MM.1S (cell line): ENCODE measurements at regions not wholly inside any gene's neighbourhood (a gene's known extent, or its start where the extent isn't known, plus 50 kb on each side); places are given as distances from the start of the nearest gene placed in this dataset.

Source experiments
- DNase-seq: peaks from one replicate; pipeline ENCODE4 v3.0.0-alpha.2; 2015
- H2AFZ ChIP-seq: fragments of 300-600 bp; sonication (generic); 2 replicates; pipeline ENCODE4 v1.6.0; 2016; ENCODE audit warnings: antibody characterized with exemption, low read length
- H3F3A ChIP-seq: fragments of 300-600 bp; sonication (generic); 2 replicates; pipeline ENCODE4 v1.6.1; 2016; ENCODE audit warnings: mild to moderate bottlenecking, antibody characterized with exemption, low read length, moderate library complexity, mixed read lengths; ENCODE audit not compliant: insufficient read depth
- H3K27ac ChIP-seq: fragments of 300-600 bp; sonication (generic); 2 replicates; pipeline ENCODE4 v1.5.1; 2016; ENCODE audit warnings: mild to moderate bottlenecking, low read length
- H3K27me3 ChIP-seq: fragments of 300-600 bp; sonication (generic); replicated peaks from 2 replicates; pipeline ENCODE4 v1.6.0; 2016; ENCODE audit warnings: low read length; ENCODE audit not compliant: insufficient read depth
- H3K36me3 ChIP-seq: fragments of 300-600 bp; sonication (generic); replicated peaks from 2 replicates; pipeline ENCODE4 v1.6.1; 2016; ENCODE audit warnings: mild to moderate bottlenecking, low read length, mixed read lengths; ENCODE audit not compliant: insufficient read depth
- H3K4me1 ChIP-seq: fragments of 300-600 bp; sonication (generic); 2 replicates; pipeline ENCODE4 v1.6.1; 2016; ENCODE audit warnings: low read length, mixed read lengths
- H3K4me2 ChIP-seq: fragments of 300-600 bp; sonication (generic); 2 replicates; pipeline ENCODE4 v1.6.0; 2016; ENCODE audit warnings: low read depth, low read length
- H3K4me3 ChIP-seq: fragments of 300-600 bp; sonication (generic); 2 replicates; pipeline ENCODE4 v1.5.1; 2016; ENCODE audit warnings: low read length, mixed read lengths
- H3K79me2 ChIP-seq: fragments of 300-600 bp; sonication (generic); 2 replicates; pipeline ENCODE4 v1.6.1; 2016; ENCODE audit warnings: mixed run types, low read length, mixed read lengths
- H3K9ac ChIP-seq: fragments of 300-600 bp; sonication (generic); 2 replicates; pipeline ENCODE4 v1.6.1; 2016; ENCODE audit warnings: low read length, mixed read lengths
- H3K9me2 ChIP-seq: fragments of 300-600 bp; sonication (generic); replicated peaks from 2 replicates; pipeline ENCODE4 v1.6.1; 2016; ENCODE audit warnings: mild to moderate bottlenecking, low read length, mixed read lengths; ENCODE audit not compliant: insufficient read depth
- H3K9me3 ChIP-seq: fragments of 300-600 bp; sonication (generic); replicated peaks from 2 replicates; pipeline ENCODE4 v1.6.1; 2016; ENCODE audit warnings: mild to moderate bottlenecking, low read length, mixed read lengths; ENCODE audit not compliant: insufficient read depth
- H4K20me1 ChIP-seq: fragments of 300-600 bp; sonication (generic); 2 replicates; pipeline ENCODE4 v1.6.1; 2016; ENCODE audit warnings: mild to moderate bottlenecking, low read length, moderate library complexity, mixed read lengths; ENCODE audit not compliant: insufficient read depth
- EZH2 ChIP-seq: fragments of 300-600 bp; sonication (generic); optimal IDR thresholded peaks from 2 replicates; pipeline ENCODE3; 2017; ENCODE audit warnings: low read depth, mild to moderate bottlenecking, antibody characterized with exemption, low read length, mixed read lengths
- EZH2phosphoT487 ChIP-seq: fragments of 300-600 bp; sonication (generic); IDR thresholded peaks from 2 replicates; pipeline ENCODE4 v1.6.1; 2018; ENCODE audit warnings: antibody characterized with exemption, low read length
- TF ChIP-seq, protein P1 (sequence below): fragments of 300-600 bp; sonication (generic); IDR thresholded peaks from 2 replicates; pipeline ENCODE4 v1.5.1; 2016; ENCODE audit warnings: antibody characterized with exemption, low read length, mixed read lengths

DNA sequence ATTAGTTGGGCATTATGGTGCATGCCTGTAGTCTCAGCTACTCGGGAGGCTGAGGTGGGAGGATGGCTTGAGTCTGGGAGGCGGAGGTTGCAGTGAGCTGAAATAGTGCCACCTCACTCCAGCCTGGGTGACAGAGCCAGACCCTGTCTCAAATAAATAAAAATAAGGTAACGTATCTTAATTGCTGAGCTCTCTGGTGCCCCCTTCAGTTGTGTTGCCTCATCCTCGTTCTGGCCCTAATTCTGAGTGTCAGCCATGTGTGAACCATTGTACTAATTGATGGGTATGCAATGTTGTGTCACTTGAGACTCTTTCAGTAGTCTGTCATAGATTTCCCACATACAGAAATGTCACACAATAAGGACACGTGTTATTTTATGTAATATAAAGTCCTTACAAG, 363.1 kb upstream of the RBFOX1 start:
- H4K20me1 ChIP-seq: no peaks in the 10 kb centered on the region
- no peak overlapping the region for H3K4me3 ChIP-seq
- H3F3A ChIP-seq: no peaks in the 10 kb centered on the region
- no peak overlapping the region for H3K4me2 ChIP-seq
- H3K9ac ChIP-seq: no peak overlapping the region
- no peaks in the 10 kb centered on the region for H3K9me2 ChIP-seq
- no peak overlapping the region for H3K27ac ChIP-seq
- no peak for DNase-seq
- no peak overlapping the region for H2AFZ ChIP-seq
- H3K36me3 ChIP-seq: no peaks in the 10 kb centered on the region
- TF ChIP-seq EZH2 (no peak), EZH2phosphoT487 (no peak)
- TF ChIP-seq, protein P1, sequence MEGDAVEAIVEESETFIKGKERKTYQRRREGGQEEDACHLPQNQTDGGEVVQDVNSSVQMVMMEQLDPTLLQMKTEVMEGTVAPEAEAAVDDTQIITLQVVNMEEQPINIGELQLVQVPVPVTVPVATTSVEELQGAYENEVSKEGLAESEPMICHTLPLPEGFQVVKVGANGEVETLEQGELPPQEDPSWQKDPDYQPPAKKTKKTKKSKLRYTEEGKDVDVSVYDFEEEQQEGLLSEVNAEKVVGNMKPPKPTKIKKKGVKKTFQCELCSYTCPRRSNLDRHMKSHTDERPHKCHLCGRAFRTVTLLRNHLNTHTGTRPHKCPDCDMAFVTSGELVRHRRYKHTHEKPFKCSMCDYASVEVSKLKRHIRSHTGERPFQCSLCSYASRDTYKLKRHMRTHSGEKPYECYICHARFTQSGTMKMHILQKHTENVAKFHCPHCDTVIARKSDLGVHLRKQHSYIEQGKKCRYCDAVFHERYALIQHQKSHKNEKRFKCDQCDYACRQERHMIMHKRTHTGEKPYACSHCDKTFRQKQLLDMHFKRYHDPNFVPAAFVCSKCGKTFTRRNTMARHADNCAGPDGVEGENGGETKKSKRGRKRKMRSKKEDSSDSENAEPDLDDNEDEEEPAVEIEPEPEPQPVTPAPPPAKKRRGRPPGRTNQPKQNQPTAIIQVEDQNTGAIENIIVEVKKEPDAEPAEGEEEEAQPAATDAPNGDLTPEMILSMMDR: no peak
- H3K9me3 ChIP-seq: no peaks in the 10 kb centered on the region
- no peaks in the 10 kb centered on the region for H3K27me3 ChIP-seq
- no peaks in the 10 kb centered on the region for H3K4me1 ChIP-seq
- no peaks in the 10 kb centered on the region for H3K79me2 ChIP-seq

DNA sequence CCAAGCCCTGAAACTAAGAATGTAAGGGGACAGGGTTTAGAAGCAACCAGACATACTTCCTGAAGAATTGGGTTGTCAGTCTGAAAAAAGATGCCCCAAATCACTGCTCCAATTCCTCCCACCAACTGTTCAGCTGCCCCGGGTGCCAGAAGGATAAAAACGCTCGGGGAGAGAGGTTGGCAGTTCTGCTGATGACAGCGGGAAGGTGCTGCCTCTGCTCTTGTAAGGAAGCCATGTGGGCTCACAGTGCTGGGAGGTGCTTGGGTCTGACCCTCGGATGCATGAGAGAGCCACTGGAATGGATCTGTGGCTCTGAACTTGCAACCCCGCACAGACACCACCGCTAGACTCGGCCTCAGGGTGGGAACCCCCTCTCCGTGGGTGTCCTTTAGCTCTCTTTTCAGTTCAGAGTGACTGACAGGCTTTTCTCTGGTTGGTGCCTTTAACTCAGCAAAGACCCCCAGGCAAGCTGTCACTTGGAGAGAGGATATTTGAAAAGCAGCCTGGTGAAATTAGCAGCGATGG, 364.8 kb upstream of the RBFOX1 start:
- Histone ChIP-seq H3K9me3 (no peaks in the 10 kb centered on the region), H3K4me1 (no peaks in the 10 kb centered on the region), H3F3A (no peaks in the 10 kb centered on the region), H3K79me2 (no peaks in the 10 kb centered on the region), H3K27me3 (no peaks in the 10 kb centered on the region), H3K27ac (no peak overlapping the region), H3K4me3 (no peak overlapping the region), H3K9me2 (no peaks in the 10 kb centered on the region), H3K4me2 (no peak overlapping the region), H3K36me3 (no peaks in the 10 kb centered on the region), H2AFZ (no peak overlapping the region), H3K9ac (no peak overlapping the region), H4K20me1 (no peaks in the 10 kb centered on the region)
- DNase-seq: no peak
- TF ChIP-seq, protein P1: no peak

GRCh38 chr16:6966925-6967324, 365.7 kb upstream of the RBFOX1 start:
- Histone ChIP-seq H3K27ac (no peak overlapping the region), H3K4me1 (no peaks in the 10 kb centered on the region), H3K4me3 (no peak overlapping the region), H3K27me3 (no peaks in the 10 kb centered on the region), H4K20me1 (no peaks in the 10 kb centered on the region), H3K4me2 (no peak overlapping the region), H2AFZ (no peak overlapping the region), H3K9ac (no peak overlapping the region), H3K9me2 (no peaks in the 10 kb centered on the region), H3K36me3 (no peaks in the 10 kb centered on the region), H3F3A (no peaks in the 10 kb centered on the region), H3K9me3 (no peaks in the 10 kb centered on the region), H3K79me2 (no peaks in the 10 kb centered on the region)
- no peak for DNase-seq
- TF ChIP-seq, protein P1: no peak
- TF ChIP-seq EZH2 (no peak), EZH2phosphoT487 (no peak)
